T-cell (primary cell): ENCODE measurements at regions not wholly inside any gene's neighbourhood (a gene's known extent, or its start where the extent isn't known, plus 50 kb on each side); places are given as distances from the start of the nearest gene placed in this dataset.

Experiments
- ATAC-seq, 4 experiments: fragments of 200-7000 bp in 3 of 4; fragments of 150-1000 bp in 1 of 4; cut with Tn5 transposase; replicated peaks in 1 of 4; 1 replicate in 3 of 4; 2 replicates in 1 of 4; pipeline ENCODE4 v1.10.0; 2021; ENCODE audit warnings: moderate library complexity in 3 of 4, mild to moderate bottlenecking in 2 of 4, moderate number of reproducible peaks in 1 of 4
- CTCF ChIA-PET, 2 donors: fragments of 300-600 bp; sonication (Branson Sonifier 250); formaldehyde crosslinking; loops; one replicate each; lab custom pipeline; 2022; ENCODE audit warnings: antibody characterized with exemption in 2 of 2; lab: Charles Lee
- POLR2A ChIA-PET, 2 donors: fragments of 300-600 bp; sonication (Branson Sonifier 250); formaldehyde crosslinking; loops; one replicate each; lab custom pipeline; 2022; ENCODE audit warnings: antibody characterized with exemption in 2 of 2; lab: Charles Lee
- DNase-seq, 35 experiments: peaks; one replicate each; pipeline versions ENCODE4 v3.0.0 to v3.0.0-alpha.2; 2013 to 2023
- H3K27ac ChIP-seq: one replicate; pipeline ENCODE4 v1.5.1; 2013; ENCODE audit warnings: low read length
- H3K27me3 ChIP-seq, 2 experiments: replicated peaks in 1 of 2; 1 replicate in 1 of 2; 2 replicates in 1 of 2; pipeline versions ENCODE4 v1.6.1 to v1.7.0; 2013; ENCODE audit warnings: low read length in 1 of 2, mixed read lengths in 1 of 2; ENCODE audit not compliant: control insufficient read depth in 2 of 2, insufficient read depth in 2 of 2; ENCODE audit errors: extremely low read depth in 1 of 2
- H3K36me3 ChIP-seq, 2 donors: 1 replicate in 1 of 2; 2 replicates in 1 of 2; pipeline versions ENCODE4 v1.6.1 to v1.7.0; 2013; ENCODE audit warnings: low read length in 1 of 2; ENCODE audit not compliant: control insufficient read depth in 2 of 2, insufficient read depth in 1 of 2; ENCODE audit errors: extremely low read depth in 1 of 2
- H3K4me1 ChIP-seq, 2 experiments: 1 replicate in 1 of 2; 2 replicates in 1 of 2; pipeline versions ENCODE4 v1.6.1 to v1.7.0; 2013; ENCODE audit warnings: low read length in 2 of 2, mixed read lengths in 1 of 2; ENCODE audit not compliant: insufficient read depth in 2 of 2, control insufficient read depth in 1 of 2; ENCODE audit errors: extremely low read depth in 1 of 2
- H3K4me3 ChIP-seq, 2 donors: 1 replicate in 1 of 2; 2 replicates in 1 of 2; pipeline versions ENCODE4 v1.5.1 to v1.7.0; 2013; ENCODE audit warnings: mild to moderate bottlenecking in 2 of 2, low read length in 1 of 2, moderate library complexity in 1 of 2; ENCODE audit not compliant: control insufficient read depth in 1 of 2; ENCODE audit errors: extremely low read depth in 1 of 2
- H3K9me3 ChIP-seq: 2 replicates; pipeline ENCODE4 v1.7.0; 2013
- H3K27ac Mint-ChIP-seq, 2 donors: one replicate each; pipeline ENCODE4 v1.8.0; 2020 to 2021; ENCODE audit warnings: mild to moderate bottlenecking in 2 of 2, mixed read lengths in 2 of 2
- H3K27me3 Mint-ChIP-seq, 2 donors: one replicate each; pipeline ENCODE4 v1.8.0; 2021 to 2022; ENCODE audit warnings: mixed read lengths in 2 of 2
- H3K36me3 Mint-ChIP-seq: one replicate; pipeline ENCODE4 v1.8.0; 2021; ENCODE audit warnings: mixed read lengths
- H3K4me1 Mint-ChIP-seq, 3 donors: one replicate each; pipeline ENCODE4 v1.8.0; 2020 to 2022; ENCODE audit warnings: mixed read lengths in 3 of 3, mild to moderate bottlenecking in 1 of 3
- H3K4me3 Mint-ChIP-seq, 3 donors: one replicate each; pipeline ENCODE4 v1.8.0; 2020 to 2022; ENCODE audit warnings: mild to moderate bottlenecking in 3 of 3, mixed read lengths in 3 of 3, moderate library complexity in 3 of 3
- H3K9me3 Mint-ChIP-seq, 3 donors: one replicate each; pipeline ENCODE4 v1.8.0; 2020 to 2022; ENCODE audit warnings: mixed read lengths in 3 of 3
- WGBS: methylation state at CpG from one replicate; pipeline ENCODE4 v1.1.5; 2013; ENCODE audit warnings: missing lambda C conversion rate; ENCODE audit not compliant: insufficient coverage; 5-methylcytosine and 5-hydroxymethylcytosine counted together

GRCh38 chr9:80871596-80871995 is 817.8 kb downstream of the TLE1 start:
- ChIA-PET POLR2A (no interaction called here), CTCF (no interaction called here)
- no peaks in the 10 kb centered on the region for H3K36me3 Mint-ChIP-seq
- H3K4me3 ChIP-seq, result no peak overlapping the region
- no peaks in the 10 kb centered on the region for H3K27me3 ChIP-seq
- DNase-seq (no peak), ATAC-seq (no peak)
- no peak overlapping the region for H3K4me3 Mint-ChIP-seq
- no peaks in the 10 kb centered on the region for H3K4me1 ChIP-seq
- H3K9me3 ChIP-seq, result peaks cover 4% of the 10 kb centered on the region
- no peaks in the 10 kb centered on the region for H3K36me3 ChIP-seq
- H3K27me3 Mint-ChIP-seq, result no peaks in the 10 kb centered on the region
- H3K9me3 Mint-ChIP-seq, result peaks cover 16 to 30% (median 25%) of the 10 kb centered on the region in 3 donors
- H3K27ac Mint-ChIP-seq, result no peak overlapping the region
- H3K27ac ChIP-seq, result no peak overlapping the region
- H3K4me1 Mint-ChIP-seq, result no peaks in the 10 kb centered on the region

- no peaks in the 10 kb centered on the region for H3K27me3 ChIP-seq
- peaks cover 20 to 22% (median 21%) of the 10 kb centered on the region in 3 donors for H3K9me3 Mint-ChIP-seq
- H3K36me3 Mint-ChIP-seq, result no peaks in the 10 kb centered on the region
- H3K4me1 ChIP-seq, result no peaks in the 10 kb centered on the region
- no peak overlapping the region for H3K27ac ChIP-seq
- no peak overlapping the region for H3K27ac Mint-ChIP-seq
- ATAC-seq, result no peak
- H3K4me3 ChIP-seq, result no peak overlapping the region
- no peaks in the 10 kb centered on the region for H3K36me3 ChIP-seq
- DNase-seq, result no peak
- ChIA-PET CTCF (no interaction called here), POLR2A (no interaction called here)
- H3K27me3 Mint-ChIP-seq, result no peaks in the 10 kb centered on the region
- H3K9me3 ChIP-seq, result peaks cover 4% of the 10 kb centered on the region
- H3K4me3 Mint-ChIP-seq, result no peak overlapping the region
- H3K4me1 Mint-ChIP-seq, result no peaks in the 10 kb centered on the region
Measured at GRCh38 chr9:80867731-80868130, 821.6 kb downstream of the TLE1 start.

- Mint-ChIP-seq H3K9me3 (peaks cover 21 to 22% (median 21%) of the 10 kb centered on the region in 3 donors), H3K27ac (no peak overlapping the region), H3K4me1 (no peaks in the 10 kb centered on the region), H3K4me3 (no peak overlapping the region), H3K36me3 (no peaks in the 10 kb centered on the region), H3K27me3 (no peaks in the 10 kb centered on the region)
- Histone ChIP-seq H3K4me3 (no peak overlapping the region), H3K36me3 (no peaks in the 10 kb centered on the region), H3K4me1 (no peaks in the 10 kb centered on the region), H3K27me3 (no peaks in the 10 kb centered on the region), H3K9me3 (peaks cover 4% of the 10 kb centered on the region), H3K27ac (no peak overlapping the region)
- ChIA-PET POLR2A (no interaction called here), CTCF (no interaction called here)
- DNase-seq, result no peak
- ATAC-seq, result no peak
- WGBS, result no CpG with 5 or more reads among the region's 2 CpGs
Measured at GRCh38 chr9:80866576-80867227, 822.6 kb downstream of the TLE1 start.

- ATAC-seq (no peak), DNase-seq (no peak)
- no peaks in the 10 kb centered on the region for H3K36me3 ChIP-seq
- Mint-ChIP-seq H3K27ac (no peak overlapping the region), H3K4me3 (no peak overlapping the region), H3K4me1 (no peaks in the 10 kb centered on the region), H3K9me3 (peaks cover 19 to 22% (median 21%) of the 10 kb centered on the region in 3 donors), H3K27me3 (no peaks in the 10 kb centered on the region), H3K36me3 (no peaks in the 10 kb centered on the region)
- no peak overlapping the region for H3K4me3 ChIP-seq
- ChIA-PET CTCF (no interaction called here), POLR2A (no interaction called here)
- H3K27ac ChIP-seq, result no peak overlapping the region
- H3K9me3 ChIP-seq, result peaks cover 4% of the 10 kb centered on the region
- no peaks in the 10 kb centered on the region for H3K4me1 ChIP-seq
- no peaks in the 10 kb centered on the region for H3K27me3 ChIP-seq
Measured at GRCh38 chr9:80866121-80866520, 823.2 kb downstream of the TLE1 start.

- no peak overlapping the region for H3K4me3 ChIP-seq
- H3K4me1 ChIP-seq, result no peaks in the 10 kb centered on the region
- Mint-ChIP-seq H3K4me3 (no peak overlapping the region), H3K4me1 (no peaks in the 10 kb centered on the region), H3K27ac (no peak overlapping the region), H3K9me3 (peaks cover 6 to 13% (median 6%) of the 10 kb centered on the region in 3 donors), H3K36me3 (no peaks in the 10 kb centered on the region), H3K27me3 (no peaks in the 10 kb centered on the region)
- DNase-seq, result no peak
- H3K27me3 ChIP-seq, result no peaks in the 10 kb centered on the region
- CTCF ChIA-PET, result no interaction called here
- no peak overlapping the region for H3K27ac ChIP-seq
- H3K36me3 ChIP-seq, result no peaks in the 10 kb centered on the region
- ATAC-seq, result no peak
- H3K9me3 ChIP-seq, result no peaks in the 10 kb centered on the region
- no CpG with 5 or more reads among the region's 1 CpG for WGBS
- POLR2A ChIA-PET, result no interaction called here
Measured at GRCh38 chr9:80843028-80843427, 846.3 kb downstream of the TLE1 start.

GRCh38 chr9:80842389-80842788 is 847.0 kb downstream of the TLE1 start:
- H3K9me3 Mint-ChIP-seq, result peaks cover 4 to 11% (median 6%) of the 10 kb centered on the region in 3 donors
- POLR2A ChIA-PET, result no interaction called here

GRCh38 chr9:80841888-80842287 is 847.5 kb downstream of the TLE1 start:
- no peaks in the 10 kb centered on the region for H3K27me3 ChIP-seq
- Mint-ChIP-seq H3K4me3 (no peak overlapping the region), H3K27me3 (no peaks in the 10 kb centered on the region), H3K4me1 (no peaks in the 10 kb centered on the region), H3K36me3 (no peaks in the 10 kb centered on the region), H3K27ac (no peak overlapping the region), H3K9me3 (peaks cover 6 to 11% (median 6%) of the 10 kb centered on the region in 3 donors)
- H3K4me3 ChIP-seq, result no peak overlapping the region
- no peaks in the 10 kb centered on the region for H3K36me3 ChIP-seq
- no peaks in the 10 kb centered on the region for H3K4me1 ChIP-seq
- ATAC-seq, result no peak
- DNase-seq, result no peak
- 29% methylated on average over 2 of the region's 3 CpGs for WGBS
- ChIA-PET POLR2A (no interaction called here), CTCF (no interaction called here)
- H3K27ac ChIP-seq, result no peak overlapping the region
- H3K9me3 ChIP-seq, result no peaks in the 10 kb centered on the region

More at GRCh38 chr9:80842389-80842788, 847.0 kb downstream of the TLE1 start:
- Mint-ChIP-seq H3K4me3 (no peak overlapping the region), H3K27me3 (no peaks in the 10 kb centered on the region), H3K4me1 (no peaks in the 10 kb centered on the region), H3K27ac (no peak overlapping the region), H3K36me3 (no peaks in the 10 kb centered on the region)
- CTCF ChIA-PET, result no interaction called here
- H3K27me3 ChIP-seq, result no peaks in the 10 kb centered on the region
- H3K36me3 ChIP-seq, result no peaks in the 10 kb centered on the region
- no peak overlapping the region for H3K27ac ChIP-seq
- no peaks in the 10 kb centered on the region for H3K4me1 ChIP-seq
- no peak for DNase-seq
- ATAC-seq, result no peak
- 85% methylated on average over 4 of the region's 6 CpGs for WGBS
- H3K4me3 ChIP-seq, result no peak overlapping the region
- H3K9me3 ChIP-seq, result no peaks in the 10 kb centered on the region
